Ramos (cell line): ENCODE measurements at regions not wholly inside any gene's neighbourhood (a gene's known extent, or its start where the extent isn't known, plus 50 kb on each side); places are given as distances from the start of the nearest gene placed in this dataset.

Source experiments
- in situ Hi-C: fragments of 300-500 bp; cut with MboI; formaldehyde crosslinking; loops from one replicate; pipeline ENCODE4 v1.14.3; 2022; ENCODE audit warnings: low sequenced_read_pairs; ENCODE audit not compliant: unreplicated experiment

DNA sequence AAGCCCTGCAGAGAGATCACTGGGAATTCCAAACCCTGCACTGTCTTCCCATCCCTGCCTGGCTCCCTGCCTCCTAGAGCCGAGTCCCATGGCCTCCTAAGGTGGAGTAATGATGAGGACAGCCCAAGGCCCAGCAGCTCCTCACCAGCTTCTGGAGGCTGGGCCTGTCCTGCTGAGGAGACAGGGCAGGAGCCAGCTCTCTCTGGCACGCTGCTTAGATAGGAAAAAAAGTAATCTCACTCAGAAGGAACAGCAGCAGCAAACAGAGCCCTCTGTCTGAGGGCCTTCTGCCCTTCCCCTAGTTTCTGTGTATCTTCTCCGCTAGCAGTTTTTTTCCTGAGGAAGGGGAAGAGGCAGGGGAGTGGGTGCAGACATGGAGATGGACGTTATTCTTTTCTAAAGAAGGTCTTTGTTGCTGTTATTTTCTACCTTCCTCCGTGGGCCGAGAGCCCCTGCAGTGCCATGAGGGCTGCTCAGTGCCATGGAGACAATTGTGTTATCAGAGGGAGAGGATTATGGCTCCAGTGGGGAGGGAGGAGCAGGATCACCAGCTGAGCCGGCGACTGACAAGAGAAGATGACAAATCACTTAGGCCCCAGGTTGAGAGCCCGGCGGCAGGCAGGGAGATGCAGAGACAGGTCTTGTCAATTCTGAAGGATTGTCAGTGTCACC lies 315.3 kb downstream of the BUD13 start:
- in situ Hi-C loops = no loop called here

DNA sequence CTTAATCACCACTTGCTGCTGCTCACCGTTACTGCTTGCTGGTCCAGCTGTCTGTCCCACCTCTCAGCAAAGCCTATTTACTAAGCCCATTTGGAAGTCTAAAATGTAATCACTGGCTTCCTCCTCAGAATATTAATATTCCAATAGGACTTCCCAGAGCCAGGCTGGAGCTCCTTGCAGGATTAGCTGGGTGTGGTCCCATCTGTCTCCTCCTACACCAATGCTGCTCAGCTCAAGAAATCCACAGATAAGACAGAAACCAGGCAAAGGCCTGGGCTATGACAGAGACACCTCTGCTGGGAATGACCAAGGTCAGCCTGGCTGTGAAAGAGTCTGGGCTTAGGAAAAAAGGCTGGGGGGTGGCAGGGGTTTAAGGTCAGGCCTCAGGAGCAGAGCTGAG lies 317.8 kb downstream of the BUD13 start:
- in situ Hi-C loops = no loop called here

DNA sequence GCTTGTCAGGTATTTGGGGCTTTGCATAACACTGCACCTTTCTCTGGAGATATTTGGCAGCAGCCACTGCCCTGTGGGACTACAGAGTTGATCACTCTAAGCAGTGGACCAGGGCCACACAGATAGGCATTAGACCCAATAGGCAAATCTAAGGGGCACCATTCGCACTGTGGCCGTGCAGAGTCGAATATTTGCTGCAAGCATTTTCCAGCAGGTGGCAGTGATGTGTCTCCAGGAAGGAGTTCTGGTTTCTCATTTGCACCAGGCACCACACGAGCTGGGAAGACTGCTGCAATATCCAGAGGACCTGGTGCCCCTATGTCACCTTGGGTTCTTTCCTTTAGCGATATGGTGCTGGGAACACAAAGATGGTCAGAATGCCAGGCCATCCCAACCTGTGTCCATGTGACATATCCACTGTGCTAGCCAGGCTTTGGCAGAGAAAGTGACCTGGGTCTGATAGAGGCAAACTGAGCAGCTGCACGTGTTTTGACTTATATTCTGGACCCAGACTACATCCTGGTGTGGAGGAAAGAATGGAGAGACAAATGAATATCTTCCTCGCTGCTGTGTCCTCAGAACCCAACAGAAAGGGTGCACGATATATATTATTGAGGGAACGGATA lies 318.7 kb downstream of the BUD13 start:
- in situ Hi-C loops = no loop called here

DNA sequence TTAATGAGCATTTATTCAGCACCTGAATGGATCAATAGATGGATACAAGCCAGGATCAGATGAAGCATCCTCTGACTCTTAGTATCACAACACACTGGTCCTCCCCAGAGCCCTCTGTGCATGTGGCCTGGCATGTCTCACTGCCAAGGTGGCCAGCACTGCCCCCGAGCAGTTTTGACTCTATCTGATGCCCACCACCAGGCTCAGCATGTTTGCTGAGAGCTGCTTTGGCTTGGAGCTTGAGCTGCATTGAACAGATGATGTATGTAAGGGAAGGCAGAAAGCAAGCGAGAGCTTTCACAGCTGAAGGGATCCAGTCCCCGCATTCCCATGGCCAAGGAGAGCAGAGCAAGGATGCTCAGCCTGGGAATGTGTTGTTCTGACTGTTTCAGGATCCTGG lies 320.3 kb downstream of the BUD13 start:
- in situ Hi-C loops = no loop called here

DNA sequence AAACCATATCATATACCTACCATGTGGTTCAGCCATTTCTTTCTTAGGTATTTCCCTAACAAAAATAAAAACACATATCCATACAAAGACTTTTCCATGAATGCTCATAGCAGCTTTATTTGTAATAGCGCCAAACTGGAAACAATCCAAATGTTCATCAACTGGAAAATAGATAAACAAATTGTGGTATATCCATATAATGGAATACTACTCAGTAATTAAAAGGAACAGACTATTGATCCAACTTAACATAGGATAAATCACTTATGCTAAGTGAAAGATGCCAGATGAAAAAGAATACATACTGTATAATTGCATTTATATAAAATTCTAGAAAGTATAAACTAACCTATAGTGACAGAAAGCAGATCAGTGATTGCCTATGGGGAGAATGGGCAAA lies 323.3 kb downstream of the BUD13 start:
- in situ Hi-C loops = no loop called here

DNA sequence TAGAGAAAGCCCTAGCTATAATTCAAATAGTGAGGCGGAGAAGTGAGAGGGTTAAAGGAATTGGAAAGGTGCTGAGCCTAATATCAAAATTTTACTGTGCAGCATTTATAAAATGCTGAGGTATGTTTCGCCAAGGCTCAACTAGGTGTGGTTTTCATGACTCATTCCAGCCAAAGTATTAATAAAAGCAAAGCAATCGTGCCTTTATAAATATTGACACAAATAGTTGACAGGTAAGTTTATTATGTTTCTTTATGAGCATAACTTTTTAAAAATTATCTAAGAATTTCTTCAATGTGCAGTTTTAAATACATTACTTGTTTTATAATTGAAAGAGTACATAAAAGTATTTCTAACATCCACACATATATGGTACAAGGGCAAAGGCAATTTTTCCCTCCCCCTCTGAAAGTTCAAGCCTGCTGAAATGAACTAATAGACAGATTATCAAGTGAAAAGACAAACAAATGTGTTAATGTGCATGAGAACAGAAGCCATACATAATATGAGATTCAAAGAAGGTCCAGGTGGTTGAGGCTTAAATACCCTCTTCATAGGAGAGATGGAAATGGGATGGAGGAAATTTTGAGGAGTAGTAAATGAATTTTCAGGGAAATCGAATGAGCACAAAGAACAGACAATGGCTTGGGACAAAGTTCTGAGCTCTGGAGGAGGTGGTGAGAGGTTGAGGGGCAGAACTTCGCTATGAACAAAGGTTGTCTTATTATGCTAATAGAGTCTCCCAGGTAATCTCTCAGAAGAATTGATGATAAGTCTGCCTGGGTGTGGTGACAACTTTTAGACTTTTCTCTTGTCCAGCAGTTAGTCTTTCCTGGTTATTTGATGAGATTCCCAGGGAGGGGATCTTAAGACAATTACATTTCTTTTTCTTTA lies 326.5 kb downstream of the BUD13 start:
- in situ Hi-C loops = no loop called here

DNA sequence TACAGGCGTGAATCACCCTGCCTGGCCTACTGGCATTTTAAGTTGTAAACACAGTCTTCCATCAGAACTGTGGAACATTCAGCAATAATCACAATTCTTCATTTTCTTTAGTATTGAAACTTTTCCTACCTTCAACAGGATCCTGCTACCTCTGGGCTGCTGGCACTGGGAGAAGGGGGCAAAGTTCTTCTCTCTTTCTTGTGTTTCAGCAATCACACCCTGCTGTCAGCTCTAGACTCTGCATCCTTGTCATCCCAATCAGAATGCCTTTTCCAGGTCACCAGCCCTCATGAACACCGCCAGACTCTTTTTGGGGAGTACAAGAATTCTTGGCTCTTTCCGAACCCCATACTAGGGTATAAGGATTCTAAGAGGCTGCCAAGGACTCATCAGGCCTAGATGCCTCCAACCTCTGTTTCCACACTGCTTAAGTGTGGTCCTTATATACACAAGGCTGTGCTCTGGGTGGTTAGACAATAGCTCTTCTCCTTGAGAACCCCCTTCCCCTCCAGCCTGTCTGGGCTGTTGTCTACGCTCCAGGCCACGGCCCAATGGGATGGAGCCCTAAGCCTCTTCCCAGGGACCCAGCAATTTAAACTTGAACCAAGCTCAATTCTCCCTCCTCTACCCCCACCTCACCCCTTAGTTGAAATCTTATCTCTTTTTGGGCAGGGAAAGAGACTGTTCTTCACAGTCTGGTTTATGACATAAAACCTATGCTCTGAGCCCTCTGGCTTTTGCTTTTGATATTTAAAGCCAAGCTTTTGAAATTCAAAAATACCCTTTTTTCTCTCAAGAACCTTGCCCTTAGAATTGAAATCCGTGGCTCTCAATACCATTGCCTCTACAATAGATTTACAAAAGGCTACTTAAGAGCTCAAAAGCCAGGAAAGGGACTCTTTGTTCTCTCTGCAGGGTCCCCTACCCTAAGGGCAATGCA lies 327.4 kb downstream of the BUD13 start:
- in situ Hi-C loops = no loop called here

DNA sequence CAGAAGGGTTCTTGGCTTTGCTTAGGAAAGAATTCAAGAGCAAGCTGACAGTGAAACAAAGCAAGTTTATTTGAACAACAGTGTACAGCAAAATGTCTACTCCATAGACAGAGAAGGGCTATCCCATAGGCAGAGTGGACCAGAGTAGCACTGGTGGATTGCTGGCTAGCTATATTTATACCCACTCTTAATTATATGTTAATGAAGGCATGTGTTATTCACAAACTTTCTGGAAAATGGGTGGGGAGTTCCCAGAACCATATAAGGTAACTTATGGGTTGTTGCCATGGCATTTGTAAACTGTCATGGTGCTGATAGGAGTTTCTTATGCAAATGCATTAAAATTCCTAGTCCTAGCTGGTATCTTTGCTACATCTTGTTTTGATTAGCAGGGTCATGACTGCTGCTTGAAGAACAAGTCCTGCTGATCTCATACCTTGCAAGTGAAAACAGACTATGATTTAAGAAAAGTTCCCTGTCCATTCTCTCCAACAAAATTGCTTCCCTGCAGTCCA lies 330.5 kb downstream of the BUD13 start:
- in situ Hi-C loops = no loop called here

DNA sequence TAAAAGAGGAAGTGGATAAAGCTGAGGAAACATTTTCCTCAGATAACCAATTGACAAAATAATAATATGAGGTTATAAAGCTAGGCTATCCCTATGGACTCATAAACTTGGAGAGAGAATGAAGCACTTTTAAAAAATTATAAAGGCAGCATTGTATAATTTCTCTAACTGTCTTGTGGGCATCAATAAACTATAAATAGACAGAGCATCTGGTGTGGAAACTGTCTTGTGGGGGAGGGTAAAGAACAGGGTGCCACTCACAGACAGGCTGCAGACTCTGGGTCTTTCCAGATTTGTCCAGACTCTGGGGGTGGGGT lies 333.5 kb downstream of the BUD13 start:
- in situ Hi-C loops = no loop called here

DNA sequence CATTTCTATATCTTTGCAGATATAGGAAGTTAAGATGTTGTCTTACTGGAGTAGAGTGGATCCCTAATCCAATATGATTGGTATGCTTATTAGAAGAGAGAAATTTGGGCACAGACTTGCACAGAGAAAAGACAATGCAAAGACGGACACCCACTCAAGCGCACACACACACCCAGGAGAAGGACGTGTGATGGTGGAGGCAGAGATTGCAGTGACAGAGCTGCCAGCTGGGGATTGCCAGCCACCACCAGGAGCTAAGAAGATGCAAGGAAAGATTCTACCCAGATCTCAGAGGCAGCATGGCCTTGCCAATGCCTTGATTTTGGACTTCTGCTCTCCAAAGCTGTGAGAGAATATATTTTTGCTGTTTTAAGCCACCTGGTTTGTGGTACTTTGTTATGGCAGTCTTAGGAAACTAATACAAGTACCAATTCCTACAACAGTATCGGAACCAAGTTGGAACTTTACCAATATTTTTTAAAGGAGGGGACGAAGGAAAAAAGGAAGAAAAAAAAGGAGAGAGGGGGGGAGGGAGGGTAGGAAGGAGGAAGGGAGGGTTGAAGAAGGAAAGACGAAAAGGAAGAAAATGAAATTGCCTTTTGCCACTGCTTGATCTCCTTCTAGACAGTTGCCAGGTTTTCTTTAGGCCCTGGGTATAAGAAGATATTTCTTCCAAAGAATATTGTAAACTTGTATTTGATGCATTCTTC lies 334.0 kb downstream of the BUD13 start:
- in situ Hi-C loops = no loop called here

DNA sequence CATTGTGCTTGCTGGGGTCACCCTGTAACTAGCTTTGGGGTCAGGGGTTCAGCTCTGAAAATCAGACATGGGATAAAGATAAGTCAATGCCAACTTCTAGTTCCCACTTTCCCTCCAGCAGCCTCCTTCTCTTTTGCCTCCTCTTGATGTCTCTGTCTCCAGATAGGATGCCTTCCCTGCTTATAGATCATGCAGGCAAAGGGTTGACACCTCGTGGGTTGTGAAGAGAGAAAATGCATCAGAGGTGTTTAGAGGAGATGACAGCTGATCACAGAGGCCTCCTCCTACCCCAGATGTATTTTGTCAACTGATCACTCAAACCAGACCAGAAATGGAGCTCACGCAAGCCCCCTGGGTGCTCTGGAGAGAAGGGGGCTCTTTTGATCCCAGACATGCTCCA lies 337.8 kb downstream of the BUD13 start:
- in situ Hi-C loops = no loop called here

DNA sequence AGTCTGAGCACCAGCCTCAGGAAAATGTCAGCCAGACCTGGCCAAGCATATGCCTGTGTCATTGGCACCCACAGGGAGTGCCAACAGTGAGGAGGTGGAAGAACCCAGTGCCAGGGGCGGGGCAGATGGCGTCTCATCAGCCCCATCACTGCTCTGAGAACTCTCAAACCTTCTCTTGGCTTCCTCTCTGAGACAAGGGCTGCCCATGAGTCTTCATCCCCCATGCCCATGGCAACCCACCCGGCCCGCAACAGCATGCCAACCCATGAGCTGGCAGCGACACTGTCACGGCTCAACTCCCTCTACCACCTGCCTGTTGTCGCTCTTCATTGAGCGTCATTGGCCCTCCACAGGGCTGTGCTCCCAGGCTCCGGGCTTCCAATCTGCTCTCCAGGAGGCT lies 340.5 kb downstream of the BUD13 start:
- in situ Hi-C loops = no loop called here

DNA sequence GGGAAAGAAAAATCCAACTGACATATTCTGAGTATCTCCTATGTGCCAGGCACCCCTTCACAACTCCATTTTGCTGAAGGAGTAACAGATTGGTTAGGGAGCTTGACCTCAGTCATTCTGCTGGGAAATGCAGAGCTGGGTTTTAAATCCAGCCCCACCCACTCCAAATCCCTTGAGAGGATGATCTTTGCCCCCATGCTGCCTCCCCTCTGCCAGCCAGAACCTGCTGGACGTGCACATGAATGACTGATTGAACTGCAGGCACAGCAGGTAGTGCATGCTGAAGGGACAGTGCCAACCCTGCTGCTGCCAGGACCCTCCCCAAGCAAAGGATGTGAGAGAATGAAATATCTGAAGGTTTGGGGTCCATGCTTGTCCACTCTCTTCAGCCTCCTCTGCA lies 340.9 kb downstream of the BUD13 start:
- in situ Hi-C loops = no loop called here

DNA sequence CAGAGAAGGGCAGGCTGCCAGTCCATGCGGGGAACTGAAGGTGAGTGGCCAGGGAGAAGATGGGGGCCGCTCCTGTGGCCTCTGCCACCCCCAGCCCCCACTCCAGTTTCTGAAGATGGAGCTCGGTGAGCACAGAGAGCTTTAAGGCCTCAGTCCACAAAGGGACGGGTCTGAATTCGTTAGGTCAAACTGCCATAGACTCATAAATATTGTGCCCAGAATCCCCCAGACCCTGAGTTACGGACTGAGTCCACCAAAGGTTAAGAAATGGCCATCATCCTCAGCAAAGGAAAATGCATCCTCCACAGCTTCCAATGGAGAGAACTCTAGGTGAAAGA lies 344.2 kb downstream of the BUD13 start:
- in situ Hi-C loops = no loop called here

DNA sequence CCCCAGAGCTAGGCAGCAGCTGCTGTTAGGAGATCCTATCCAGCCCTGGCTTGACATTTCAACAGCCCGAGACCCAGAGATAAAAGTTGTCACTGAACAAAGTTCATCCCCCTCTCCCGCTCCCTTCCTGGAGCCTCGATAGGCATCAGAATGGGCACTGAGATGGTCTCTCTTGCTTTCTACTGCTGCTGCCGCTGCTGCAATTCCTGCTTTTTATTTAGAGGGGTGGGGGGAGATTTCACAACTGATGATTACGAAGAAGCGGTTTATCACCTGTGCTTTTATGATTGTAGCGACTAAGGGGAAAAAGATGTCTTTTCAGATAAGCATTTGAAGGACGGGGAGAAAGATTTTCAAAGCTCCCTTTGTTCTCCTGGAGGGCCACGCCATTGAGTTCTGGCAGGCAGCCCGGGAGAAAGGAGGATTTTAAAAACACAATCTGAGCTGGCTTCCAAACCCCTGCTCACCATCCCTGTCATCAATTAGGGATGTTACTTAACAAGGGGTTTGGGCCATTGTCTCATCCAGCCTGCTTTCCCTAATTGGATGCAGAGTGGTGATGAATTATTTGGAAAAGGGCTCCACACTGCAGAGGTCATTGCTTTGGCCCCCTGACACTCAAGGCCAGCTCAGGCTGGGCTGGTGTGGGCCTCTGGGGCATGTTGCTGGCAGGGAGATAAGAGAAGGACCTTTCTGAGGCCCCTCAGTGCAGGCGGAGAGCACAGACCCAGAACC lies 344.7 kb downstream of the BUD13 start:
- in situ Hi-C loops = no loop called here

DNA sequence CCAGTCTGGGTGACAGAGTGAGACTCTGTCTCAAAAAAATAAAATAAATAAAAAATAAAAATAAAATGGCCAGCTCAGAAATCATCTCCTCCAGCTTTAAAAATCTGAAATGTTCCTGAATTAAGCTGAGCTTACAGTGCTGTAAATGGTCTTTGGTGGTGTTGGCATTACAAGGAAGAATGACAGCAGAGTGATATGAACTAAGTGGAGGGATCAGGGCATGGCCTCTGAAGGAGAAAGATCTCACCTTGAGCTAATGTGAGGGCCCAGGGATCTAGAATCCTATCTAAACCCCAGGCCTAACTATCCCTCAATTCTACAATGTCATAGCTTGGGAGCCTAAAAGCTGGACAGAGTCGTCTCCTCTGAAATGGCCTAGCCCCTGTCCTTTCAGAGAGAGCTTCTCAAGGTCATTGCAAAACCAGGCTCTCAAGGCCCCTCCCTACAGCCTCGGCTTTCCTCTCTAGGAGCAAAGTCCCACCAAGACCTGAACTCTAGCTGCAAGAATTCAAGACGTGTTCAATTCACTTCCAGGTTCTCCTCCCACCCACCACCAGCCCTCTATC lies 345.4 kb downstream of the BUD13 start:
- in situ Hi-C loops = no loop called here

DNA sequence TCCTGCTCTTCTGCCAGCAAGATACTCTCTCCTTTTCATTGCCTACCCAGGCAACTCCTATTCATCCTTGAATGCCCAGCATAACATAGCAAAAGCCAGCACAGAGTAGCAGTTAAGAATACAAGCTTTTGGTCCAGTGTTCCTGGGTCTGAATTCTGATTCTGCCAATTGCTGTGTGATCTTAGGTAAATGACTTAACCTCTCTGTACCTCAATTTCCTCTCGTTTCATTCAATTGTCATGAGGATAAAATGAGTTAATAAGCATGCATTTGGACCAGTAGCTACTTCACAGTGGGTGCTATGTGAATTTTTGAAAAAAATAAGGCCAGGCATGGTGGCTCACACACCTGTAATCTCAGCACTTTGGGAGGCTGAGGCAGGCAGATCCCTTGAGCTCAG lies 346.0 kb downstream of the BUD13 start:
- in situ Hi-C loops = no loop called here

DNA sequence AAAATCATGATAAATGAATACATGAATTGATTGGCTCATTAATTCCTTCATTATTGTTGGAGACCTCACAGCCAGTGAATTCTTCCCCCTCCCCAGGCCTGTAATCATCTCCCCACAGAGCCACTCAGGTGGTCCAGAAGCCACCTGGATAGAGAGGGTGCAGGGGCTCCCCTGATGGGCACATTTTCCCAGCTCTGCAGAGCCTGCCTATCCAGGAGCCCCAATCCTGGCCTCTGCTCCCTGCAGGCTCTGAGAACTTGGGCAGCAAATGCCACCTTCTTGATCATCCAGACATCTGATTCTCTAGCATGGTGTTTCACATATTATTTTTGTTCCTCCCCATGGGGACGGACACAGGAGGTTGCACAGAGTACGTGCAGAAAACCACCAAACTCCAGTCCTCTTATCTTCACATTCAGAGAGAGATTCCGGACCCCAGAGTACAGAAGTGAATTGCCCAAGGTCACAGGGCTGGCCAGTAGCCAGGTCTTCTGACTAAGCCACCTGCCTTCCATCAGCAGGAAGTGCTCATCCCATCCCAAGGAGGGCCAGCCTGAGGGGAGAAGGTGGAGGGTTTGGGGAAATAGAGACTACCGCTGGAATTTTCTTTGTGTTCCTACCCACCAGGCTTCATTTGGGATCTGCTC lies 348.0 kb downstream of the BUD13 start:
- in situ Hi-C loops = no loop called here
